Large intestine (tissue), 3 donors: ENCODE measurements at regions not wholly inside any gene's neighbourhood (a gene's known extent, or its start where the extent isn't known, plus 50 kb on each side); places are given as distances from the start of the nearest gene placed in this dataset.

ENCODE experiments used
- DNase-seq, 2 donors: peaks; one replicate each; pipeline versions ENCODE4 v3.0.0 to v3.0.0-alpha.2; 2013
- H3K27ac ChIP-seq: one replicate; pipeline ENCODE4 v1.5.1; 2013; ENCODE audit warnings: low read length
- H3K27me3 ChIP-seq: 2 replicates; pipeline ENCODE4 v1.6.1; 2013; ENCODE audit warnings: low read length; ENCODE audit not compliant: control insufficient read depth, insufficient read depth
- H3K36me3 ChIP-seq: 2 replicates; pipeline ENCODE4 v1.6.1; 2013; ENCODE audit warnings: low read length; ENCODE audit not compliant: control insufficient read depth, insufficient read depth
- H3K4me1 ChIP-seq: one replicate; pipeline ENCODE4 v1.6.1; 2013; ENCODE audit warnings: low read length; ENCODE audit not compliant: control insufficient read depth, insufficient read depth
- H3K4me3 ChIP-seq: one replicate; pipeline ENCODE4 v1.5.1; 2013; ENCODE audit warnings: low read length
- H3K9me3 ChIP-seq: one replicate; pipeline ENCODE4 v1.6.1; 2013; ENCODE audit warnings: mild to moderate bottlenecking, low read depth, low read length, moderate library complexity; ENCODE audit not compliant: control insufficient read depth
- WGBS: methylation state at CpG from one replicate; pipeline ENCODE4 v1.1.5; 2013; ENCODE audit warnings: low lambda C conversion rate; ENCODE audit not compliant: insufficient coverage; 5-methylcytosine and 5-hydroxymethylcytosine counted together

DNA sequence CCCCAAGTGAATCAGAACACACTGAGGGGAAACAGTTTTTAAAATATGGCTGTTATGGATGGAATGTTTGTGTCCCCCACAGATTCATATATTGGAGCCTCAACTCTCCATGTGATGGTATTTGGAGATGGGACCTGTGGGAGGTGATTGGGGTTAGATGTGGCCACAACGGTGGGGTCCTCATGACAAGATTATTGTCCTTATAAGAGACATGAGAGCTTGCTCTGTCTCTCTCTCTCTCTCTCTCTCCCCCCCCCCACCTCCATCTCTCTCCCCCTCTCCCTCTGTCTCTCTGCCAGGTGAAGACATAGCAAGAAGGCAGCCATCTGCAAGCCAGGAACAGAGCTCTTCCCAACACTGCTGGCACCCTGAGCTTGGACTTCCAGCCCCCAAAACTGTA lies 315.8 kb upstream of the MGMT start:
- Histone ChIP-seq H3K9me3 (no peaks in the 10 kb centered on the region), H3K4me3 (no peak overlapping the region), H3K4me1 (no peaks in the 10 kb centered on the region), H3K27ac (no peak overlapping the region), H3K27me3 (no peaks in the 10 kb centered on the region), H3K36me3 (no peaks in the 10 kb centered on the region)
- DNase-seq = no peak
- WGBS = 80% methylated on average over 1 of the region's 1 CpG

DNA sequence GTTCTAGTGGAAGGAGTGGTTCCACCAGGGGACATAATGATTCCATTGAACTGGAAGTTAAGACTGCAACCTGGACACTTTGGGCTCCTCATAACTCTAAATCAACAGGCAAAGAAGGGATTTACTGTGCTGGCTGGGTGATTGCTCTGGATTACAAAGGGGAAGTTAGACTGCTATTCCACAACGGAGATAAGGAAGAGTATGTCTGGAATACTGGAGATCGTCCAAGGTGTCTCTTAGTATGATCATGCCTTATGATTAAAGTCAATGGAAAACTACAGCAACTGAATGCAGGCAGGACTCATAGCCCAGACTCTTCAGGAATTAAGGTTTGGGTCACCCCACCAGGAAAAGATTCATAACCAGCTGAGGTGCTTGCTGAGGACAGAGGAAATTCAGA lies 310.6 kb upstream of the MGMT start:
- DNase-seq = no peak
- H3K36me3 ChIP-seq = no peaks in the 10 kb centered on the region
- H3K4me3 ChIP-seq = no peak overlapping the region
- H3K27me3 ChIP-seq = no peaks in the 10 kb centered on the region
- H3K4me1 ChIP-seq = no peaks in the 10 kb centered on the region
- no CpG with 5 or more reads among the region's 2 CpGs for WGBS
- H3K9me3 ChIP-seq = no peaks in the 10 kb centered on the region
- no peak overlapping the region for H3K27ac ChIP-seq

GRCh38 chr10:129157185-129157584 lies 309.9 kb upstream of the MGMT start:
- Histone ChIP-seq H3K27me3 (no peaks in the 10 kb centered on the region), H3K36me3 (no peaks in the 10 kb centered on the region), H3K4me3 (no peak overlapping the region), H3K9me3 (no peaks in the 10 kb centered on the region), H3K27ac (no peak overlapping the region), H3K4me1 (no peaks in the 10 kb centered on the region)
- WGBS = no CpG with 5 or more reads among the region's 5 CpGs
- DNase-seq = no peak

GRCh38 chr10:129161150-129161549 lies 305.9 kb upstream of the MGMT start:
- Histone ChIP-seq H3K27ac (no peak overlapping the region), H3K9me3 (no peaks in the 10 kb centered on the region), H3K4me1 (no peaks in the 10 kb centered on the region), H3K27me3 (no peaks in the 10 kb centered on the region), H3K36me3 (no peaks in the 10 kb centered on the region), H3K4me3 (no peak overlapping the region)
- 60% methylated on average over 1 of the region's 2 CpGs for WGBS
- no peak for DNase-seq

DNA sequence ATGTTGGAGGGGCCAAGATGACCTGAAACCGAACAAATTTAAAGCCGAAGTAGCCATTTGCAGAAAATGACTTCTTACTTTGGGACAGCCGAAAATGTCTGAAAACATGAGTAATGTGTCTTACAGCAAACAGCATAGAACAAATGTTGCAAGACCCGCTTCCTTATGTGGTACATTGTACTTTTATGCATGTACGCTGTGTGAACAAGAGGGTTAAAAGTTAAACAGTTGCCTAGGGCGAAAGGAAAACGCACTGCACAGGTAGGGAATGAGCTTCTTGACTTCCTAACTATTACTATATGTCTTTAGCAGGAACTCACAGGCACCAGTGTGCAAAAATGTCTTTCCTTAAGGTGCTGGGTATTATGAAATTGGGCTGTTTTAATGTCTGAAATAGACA lies 303.5 kb upstream of the MGMT start:
- Histone ChIP-seq H3K9me3 (no peaks in the 10 kb centered on the region), H3K27ac (no peak overlapping the region), H3K36me3 (no peaks in the 10 kb centered on the region), H3K27me3 (no peaks in the 10 kb centered on the region), H3K4me3 (no peak overlapping the region), H3K4me1 (no peaks in the 10 kb centered on the region)
- no peak for DNase-seq
- 100% methylated on average over 1 of the region's 7 CpGs for WGBS

- Histone ChIP-seq H3K4me3 (no peak overlapping the region), H3K27me3 (no peaks in the 10 kb centered on the region), H3K9me3 (no peaks in the 10 kb centered on the region), H3K36me3 (no peaks in the 10 kb centered on the region), H3K4me1 (no peaks in the 10 kb centered on the region), H3K27ac (no peak overlapping the region)
- no CpG with 5 or more reads among the region's 5 CpGs for WGBS
- DNase-seq = no peak
These were observed 301.8 kb upstream of the MGMT start for GRCh38 chr10:129165076-129165720.

GRCh38 chr10:129165770-129166169 lies 301.3 kb upstream of the MGMT start:
- no peak overlapping the region for H3K27ac ChIP-seq
- H3K4me1 ChIP-seq = no peaks in the 10 kb centered on the region
- no peaks in the 10 kb centered on the region for H3K36me3 ChIP-seq
- no peaks in the 10 kb centered on the region for H3K9me3 ChIP-seq
- no peak for DNase-seq
- H3K4me3 ChIP-seq = no peak overlapping the region
- WGBS = 82% methylated on average over 1 of the region's 1 CpG
- no peaks in the 10 kb centered on the region for H3K27me3 ChIP-seq

DNA sequence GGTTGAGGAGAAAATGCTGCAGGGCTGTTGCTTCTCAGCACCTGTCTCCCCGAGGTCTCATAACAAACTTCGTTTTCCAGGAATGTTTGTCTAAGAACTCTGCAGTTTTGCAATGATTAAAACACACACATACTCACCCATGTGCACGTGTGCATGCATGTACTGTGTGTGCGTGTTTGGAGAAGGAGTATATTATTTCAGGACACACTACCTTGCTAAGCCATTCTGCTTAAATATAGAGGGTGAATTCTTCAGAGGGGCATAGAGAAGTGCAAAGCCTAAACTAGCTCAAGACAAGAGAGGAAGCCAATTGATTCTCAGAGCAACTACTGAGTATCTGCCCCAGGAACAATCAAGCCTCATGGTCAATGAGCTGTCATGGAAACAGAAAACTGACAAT lies 298.4 kb upstream of the MGMT start:
- H3K27ac ChIP-seq = no peak overlapping the region
- H3K36me3 ChIP-seq = no peaks in the 10 kb centered on the region
- H3K4me1 ChIP-seq = no peaks in the 10 kb centered on the region
- H3K9me3 ChIP-seq = no peaks in the 10 kb centered on the region
- no peak for DNase-seq
- no peak overlapping the region for H3K4me3 ChIP-seq
- no CpG with 5 or more reads among the region's 4 CpGs for WGBS
- no peaks in the 10 kb centered on the region for H3K27me3 ChIP-seq

DNA sequence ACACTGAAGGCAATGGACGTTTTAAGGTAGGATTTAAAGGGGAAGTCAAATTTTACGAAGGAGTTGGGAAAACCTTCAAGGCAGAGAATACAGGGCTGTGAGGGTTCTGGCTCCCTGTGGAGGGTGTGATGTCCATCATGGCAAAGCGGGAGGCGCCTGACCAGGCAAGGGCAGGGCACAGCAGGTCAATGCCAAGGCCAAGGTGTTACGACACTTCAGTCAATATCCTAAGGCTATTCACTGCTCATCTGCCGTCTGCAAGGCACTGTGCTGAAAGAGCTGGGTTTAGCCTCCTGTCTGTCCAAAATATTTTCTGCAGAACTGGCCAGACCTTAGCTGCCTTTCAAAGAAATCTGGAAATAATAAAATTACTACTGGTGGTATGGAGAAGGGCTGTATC lies 297.9 kb upstream of the MGMT start:
- Histone ChIP-seq H3K27me3 (no peaks in the 10 kb centered on the region), H3K36me3 (no peaks in the 10 kb centered on the region), H3K4me1 (no peaks in the 10 kb centered on the region), H3K27ac (no peak overlapping the region), H3K9me3 (no peaks in the 10 kb centered on the region), H3K4me3 (no peak overlapping the region)
- WGBS = 83% methylated on average over 1 of the region's 6 CpGs
- no peak for DNase-seq

- Histone ChIP-seq H3K36me3 (no peaks in the 10 kb centered on the region), H3K9me3 (no peaks in the 10 kb centered on the region), H3K4me3 (no peak overlapping the region), H3K27ac (no peak overlapping the region), H3K4me1 (no peaks in the 10 kb centered on the region), H3K27me3 (no peaks in the 10 kb centered on the region)
- WGBS = 100% methylated on average over 1 of the region's 3 CpGs
- no peak for DNase-seq
These were observed 296.2 kb upstream of the MGMT start for GRCh38 chr10:129170812-129171211.

GRCh38 chr10:129171812-129172211 lies 295.2 kb upstream of the MGMT start:
- Histone ChIP-seq H3K36me3 (no peaks in the 10 kb centered on the region), H3K9me3 (no peaks in the 10 kb centered on the region), H3K27ac (no peak overlapping the region), H3K4me3 (no peak overlapping the region), H3K4me1 (no peaks in the 10 kb centered on the region), H3K27me3 (no peaks in the 10 kb centered on the region)
- 97% methylated on average over 3 of the region's 3 CpGs for WGBS
- no peak for DNase-seq
